ENCODE measurements at regions not wholly inside any gene's neighbourhood (a gene's known extent, or its start where the extent isn't known, plus 50 kb on each side); places are given as distances from the start of the nearest gene placed in this dataset.
A peak's percentile ranks its signal among the peaks of the same experiment; 100 is the strongest.
"Not testable (repeated sequence)": the region's sequence is repeated elsewhere in the genome, so short reads cannot be mapped to it uniquely, and the experiment has no call there.

GRCh38 chr21:32823296-32823695 lies 51.7 kb upstream of the PAXBP1 start:
- H3K27me3 ChIP-seq (ENCODE audit: insufficient read depth, low read depth, severe bottlenecking); H3K9me3 ChIP-seq (ENCODE audit: severe bottlenecking); H3K27ac ChIP-seq; DNase-seq; H3K4me3 ChIP-seq (ENCODE audit: low read depth, low read length); H3K36me3 ChIP-seq: not testable (repeated sequence)

DNA sequence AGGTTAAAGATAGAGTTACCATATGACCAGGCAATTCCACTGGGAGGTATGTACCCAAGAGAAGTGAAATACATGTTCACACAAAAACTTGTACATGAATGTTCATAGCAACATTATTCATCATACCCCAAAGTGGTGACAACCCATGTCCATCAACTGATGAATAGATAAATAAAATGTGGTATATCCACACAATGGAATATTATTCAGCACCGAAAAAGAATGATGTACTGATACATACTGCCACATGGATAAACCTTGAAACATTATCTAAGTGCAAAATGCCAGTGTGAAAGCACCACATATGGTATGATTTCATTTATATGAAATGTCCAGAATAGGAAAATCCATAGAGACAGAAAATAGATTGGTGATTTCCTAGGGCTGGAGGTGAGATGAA lies 53.4 kb upstream of the PAXBP1 start:
- H3K27me3 ChIP-seq (ENCODE audit: insufficient read depth, low read depth, severe bottlenecking), result no peaks in the 10 kb centered on the region
- H3K4me3 ChIP-seq (ENCODE audit: low read depth, low read length), result no peak overlapping the region
- no peaks in the 10 kb centered on the region for H3K36me3 ChIP-seq
- peaks cover 10% of the 10 kb centered on the region for H3K9me3 ChIP-seq (ENCODE audit: severe bottlenecking)
- no peak for DNase-seq
- no peak overlapping the region for H3K27ac ChIP-seq
- TF ChIP-seq, protein P1, sequence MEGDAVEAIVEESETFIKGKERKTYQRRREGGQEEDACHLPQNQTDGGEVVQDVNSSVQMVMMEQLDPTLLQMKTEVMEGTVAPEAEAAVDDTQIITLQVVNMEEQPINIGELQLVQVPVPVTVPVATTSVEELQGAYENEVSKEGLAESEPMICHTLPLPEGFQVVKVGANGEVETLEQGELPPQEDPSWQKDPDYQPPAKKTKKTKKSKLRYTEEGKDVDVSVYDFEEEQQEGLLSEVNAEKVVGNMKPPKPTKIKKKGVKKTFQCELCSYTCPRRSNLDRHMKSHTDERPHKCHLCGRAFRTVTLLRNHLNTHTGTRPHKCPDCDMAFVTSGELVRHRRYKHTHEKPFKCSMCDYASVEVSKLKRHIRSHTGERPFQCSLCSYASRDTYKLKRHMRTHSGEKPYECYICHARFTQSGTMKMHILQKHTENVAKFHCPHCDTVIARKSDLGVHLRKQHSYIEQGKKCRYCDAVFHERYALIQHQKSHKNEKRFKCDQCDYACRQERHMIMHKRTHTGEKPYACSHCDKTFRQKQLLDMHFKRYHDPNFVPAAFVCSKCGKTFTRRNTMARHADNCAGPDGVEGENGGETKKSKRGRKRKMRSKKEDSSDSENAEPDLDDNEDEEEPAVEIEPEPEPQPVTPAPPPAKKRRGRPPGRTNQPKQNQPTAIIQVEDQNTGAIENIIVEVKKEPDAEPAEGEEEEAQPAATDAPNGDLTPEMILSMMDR (IDR thresholded peaks at IDR 0.05; ENCODE audit: low read depth, low read length), result no peak

GRCh38 chr21:32826329-32827167 lies 55.0 kb upstream of the PAXBP1 start:
- Histone ChIP-seq H3K36me3 (no peaks in the 10 kb centered on the region), H3K27ac (no peak overlapping the region), H3K27me3 (ENCODE audit: insufficient read depth, low read depth, severe bottlenecking) (no peaks in the 10 kb centered on the region), H3K9me3 (ENCODE audit: severe bottlenecking) (peaks cover 10% of the 10 kb centered on the region), H3K4me3 (ENCODE audit: low read depth, low read length) (no peak overlapping the region)
- TF ChIP-seq, protein P1 (IDR thresholded peaks at IDR 0.05; ENCODE audit: low read depth, low read length), result peak; percentile 81
- DNase-seq, result peak; percentile 78

DNA sequence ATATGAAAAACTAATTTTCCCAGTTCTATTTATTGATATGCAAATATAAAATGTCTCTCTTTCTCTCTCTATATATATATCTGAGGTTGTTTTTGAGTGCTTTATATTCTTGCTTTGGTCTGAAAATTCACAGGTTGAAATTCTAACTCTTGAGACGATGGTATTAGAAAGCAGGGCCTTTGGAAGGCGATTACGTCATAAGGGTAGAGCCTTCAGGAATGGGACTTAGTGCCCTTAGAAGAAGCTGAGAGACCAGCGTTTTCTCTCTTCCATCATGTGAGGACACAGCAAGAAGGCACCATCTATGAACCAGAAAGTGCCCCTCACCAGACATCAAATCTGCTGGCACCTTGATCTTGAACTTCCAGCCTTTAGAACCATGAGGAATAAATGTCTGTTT lies 57.4 kb upstream of the PAXBP1 start:
- H3K27ac ChIP-seq, result no peak overlapping the region
- H3K4me3 ChIP-seq (ENCODE audit: low read depth, low read length), result no peak overlapping the region
- DNase-seq, result no peak
- TF ChIP-seq, protein P1 (IDR thresholded peaks at IDR 0.05; ENCODE audit: low read depth, low read length), result no peak
- no peaks in the 10 kb centered on the region for H3K27me3 ChIP-seq (ENCODE audit: insufficient read depth, low read depth, severe bottlenecking)
- H3K9me3 ChIP-seq (ENCODE audit: severe bottlenecking), result peaks cover 10% of the 10 kb centered on the region
- H3K36me3 ChIP-seq, result no peaks in the 10 kb centered on the region

DNA sequence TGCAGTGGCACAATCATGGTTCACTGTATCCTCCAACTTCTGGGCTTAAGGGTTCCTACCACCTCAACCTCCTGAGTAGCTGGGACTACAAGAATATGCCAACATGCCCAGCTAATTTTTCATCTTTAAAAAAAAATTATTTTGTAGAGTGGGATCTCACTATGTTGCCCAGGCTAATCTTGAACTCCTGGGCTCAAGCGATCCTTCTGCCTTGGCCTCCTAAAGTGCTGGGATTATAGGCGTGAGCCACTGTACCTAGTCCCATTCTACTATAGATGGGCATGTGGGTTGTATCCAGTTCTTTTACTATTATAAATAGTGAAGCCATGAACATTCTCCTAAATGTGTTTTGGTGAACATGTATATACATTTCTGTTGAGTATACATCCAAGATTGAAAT lies 57.9 kb upstream of the PAXBP1 start:
- no peak for DNase-seq

DNA sequence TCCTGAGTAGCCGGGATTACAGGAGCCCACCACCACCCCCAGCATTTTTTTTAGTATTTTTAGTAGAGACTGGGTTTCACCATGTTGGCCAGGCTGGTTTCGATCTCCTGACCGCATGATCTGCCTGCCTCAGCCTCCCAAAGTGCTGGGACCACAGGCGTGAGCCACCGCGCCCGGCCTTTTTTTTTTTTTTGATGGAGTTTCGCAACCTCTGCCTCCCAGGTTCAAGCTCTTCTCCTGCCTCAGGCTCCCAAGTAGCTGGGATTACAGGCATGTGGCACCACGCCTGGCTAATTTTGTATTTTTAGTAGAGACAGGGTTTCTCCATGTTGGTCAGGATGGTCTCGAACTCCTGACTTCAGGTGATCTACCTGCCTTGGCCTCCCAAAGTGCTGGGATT lies 60.2 kb upstream of the PAXBP1 start:
- not testable (repeated sequence) for H3K27ac ChIP-seq

More for the DNA sequence above, 57.9 kb upstream of the PAXBP1 start:
- no peak overlapping the region for H3K27ac ChIP-seq
- H3K4me3 ChIP-seq (ENCODE audit: low read depth, low read length), result no peak overlapping the region
- H3K9me3 ChIP-seq (ENCODE audit: severe bottlenecking), result peaks cover 8% of the 10 kb centered on the region
- H3K27me3 ChIP-seq (ENCODE audit: insufficient read depth, low read depth, severe bottlenecking), result no peaks in the 10 kb centered on the region
- no peaks in the 10 kb centered on the region for H3K36me3 ChIP-seq
- TF ChIP-seq, protein P1 (IDR thresholded peaks at IDR 0.05; ENCODE audit: low read depth, low read length), result no peak

More for the DNA sequence above, 60.2 kb upstream of the PAXBP1 start:
- not testable (repeated sequence) for H3K27me3 ChIP-seq (ENCODE audit: insufficient read depth, low read depth, severe bottlenecking); DNase-seq; H3K9me3 ChIP-seq (ENCODE audit: severe bottlenecking); H3K36me3 ChIP-seq; H3K4me3 ChIP-seq (ENCODE audit: low read depth, low read length)
